H1 (cell line): ENCODE measurements at regions not wholly inside any gene's neighbourhood (a gene's known extent, or its start where the extent isn't known, plus 50 kb on each side); places are given as distances from the start of the nearest gene placed in this dataset.

ENCODE experiments used
- CTCF ChIA-PET: fragments of 300-600 bp; sonication (Branson Sonifier 250); formaldehyde crosslinking; loops from one replicate; lab custom pipeline; 2021; ENCODE audit not compliant: partially characterized antibody; lab: Charles Lee
- POLR2A ChIA-PET: fragments of 300-600 bp; sonication (Branson Sonifier 250); formaldehyde crosslinking; loops from one replicate; lab custom pipeline; 2021; ENCODE audit warnings: inconsistent platforms; ENCODE audit not compliant: partially characterized antibody; lab: Charles Lee
- DNase-seq, 2 experiments: peaks; one replicate each; pipeline versions ENCODE4 v3.0.0 to v3.0.0-alpha.2; 2010 to 2022; ENCODE audit warnings: low spot score in 2 of 2, low read depth in 1 of 2, mixed read lengths in 1 of 2
- FAIRE-seq: peaks from 2 replicates; lab custom pipeline; 2011; peaks lifted over from hg19 to GRCh38; lab: Jason Lieb, UNC
- H2AFZ ChIP-seq: 2 replicates; pipeline ENCODE4 v1.8.1; 2012; ENCODE audit warnings: low read length, inconsistent platforms
- H2AK5ac ChIP-seq: 2 replicates; pipeline ENCODE4 v1.6.1; 2013; ENCODE audit warnings: low read depth, low read length
- H2BK120ac ChIP-seq: replicated peaks from 2 replicates; pipeline ENCODE3; 2013; ENCODE audit warnings: low read depth, low read length, inconsistent platforms
- H2BK12ac ChIP-seq: 2 replicates; pipeline ENCODE4 v1.6.1; 2013; ENCODE audit warnings: low read depth, low read length
- H2BK15ac ChIP-seq: 2 replicates; pipeline ENCODE4 v1.6.1; 2013; ENCODE audit warnings: low read length
- H2BK20ac ChIP-seq: 2 replicates; pipeline ENCODE4 v1.6.1; 2013; ENCODE audit warnings: low read length
- H2BK5ac ChIP-seq: 2 replicates; pipeline ENCODE4 v1.6.1; 2013; ENCODE audit warnings: low read depth, low read length
- H3K14ac ChIP-seq: 2 replicates; pipeline ENCODE4 v1.6.1; 2013; ENCODE audit warnings: inconsistent platforms; ENCODE audit not compliant: insufficient read length
- H3K18ac ChIP-seq: 2 replicates; pipeline ENCODE4 v1.6.1; 2013; ENCODE audit warnings: low read length; ENCODE audit errors: extremely low read depth
- H3K23ac ChIP-seq: 2 replicates; pipeline ENCODE4 v1.6.1; 2013; ENCODE audit warnings: inconsistent platforms; ENCODE audit not compliant: insufficient read length
- H3K23me2 ChIP-seq: 2 replicates; pipeline ENCODE4 v1.6.1; 2013; ENCODE audit warnings: low read depth, low read length
- H3K27ac ChIP-seq: 2 replicates; pipeline ENCODE4 v1.6.1; 2011; ENCODE audit warnings: low read depth, low read length, inconsistent platforms
- H3K27me3 ChIP-seq, 4 experiments: replicated peaks in 1 of 4; 1 replicate in 1 of 4; 2 replicates in 3 of 4; pipeline versions ENCODE4 v1.6.1 to v1.8.1; 2011 to 2013; ENCODE audit warnings: low read length in 3 of 4, mild to moderate bottlenecking in 3 of 4, inconsistent platforms in 2 of 4, mixed read lengths in 2 of 4, moderate library complexity in 1 of 4; ENCODE audit not compliant: control insufficient read depth in 3 of 4, insufficient read depth in 3 of 4; ENCODE audit errors: extremely low read depth in 1 of 4
- H3K36me3 ChIP-seq, 4 experiments: 2 replicates each; pipeline versions ENCODE4 v1.6.1 to v1.8.1; 2011 to 2013; ENCODE audit warnings: mild to moderate bottlenecking in 4 of 4, low read length in 3 of 4, moderate library complexity in 2 of 4, control low read depth in 1 of 4, inconsistent platforms in 1 of 4; ENCODE audit not compliant: insufficient read depth in 4 of 4, control insufficient read depth in 2 of 4
- H3K4ac ChIP-seq: replicated peaks from 2 replicates; pipeline ENCODE3; 2013; ENCODE audit warnings: low read length, low read depth, mixed read lengths, inconsistent platforms; ENCODE audit not compliant: insufficient read length
- H3K4me1 ChIP-seq, 4 experiments: replicated peaks in 1 of 4; 1 replicate in 1 of 4; 2 replicates in 3 of 4; pipeline versions ENCODE4 v1.6.1 to v1.8.1; 2011 to 2013; ENCODE audit warnings: low read length in 3 of 4, inconsistent platforms in 2 of 4, mixed read lengths in 1 of 4; ENCODE audit not compliant: insufficient read depth in 4 of 4, control insufficient read depth in 3 of 4
- H3K4me2 ChIP-seq, 2 experiments: 2 replicates each; pipeline versions ENCODE4 v1.6.1 to v1.8.1; 2011 to 2013; ENCODE audit warnings: low read depth in 2 of 2, low read length in 2 of 2, control low read depth in 1 of 2, inconsistent platforms in 1 of 2, mild to moderate bottlenecking in 1 of 2; ENCODE audit not compliant: insufficient read depth in 1 of 2
- H3K4me3 ChIP-seq, 4 experiments: fragments of 200-600, 300-600 bp in 1 of 4; sonication (generic), shearing (Covaris generic), sonication (Bioruptor Twin) in 1 of 4; 2 replicates each; pipeline versions ENCODE4 v1.5.1 to v1.8.1; 2011 to 2016; ENCODE audit warnings: low read length in 4 of 4, low read depth in 3 of 4, control low read depth in 2 of 4, inconsistent platforms in 2 of 4, mild to moderate bottlenecking in 2 of 4, mixed read lengths in 1 of 4, moderate library complexity in 1 of 4; ENCODE audit not compliant: insufficient read depth in 2 of 4; ENCODE audit errors: extremely low read depth in 1 of 4
- H3K56ac ChIP-seq: replicated peaks from 2 replicates; pipeline ENCODE3; 2013; ENCODE audit warnings: low read depth, mild to moderate bottlenecking, mixed read lengths, low read length, inconsistent platforms; ENCODE audit not compliant: insufficient read length
- H3K79me1 ChIP-seq: 2 replicates; pipeline ENCODE4 v1.6.1; 2013; ENCODE audit warnings: low read depth, low read length, control low read depth
- H3K79me2 ChIP-seq, 2 experiments: 2 replicates each; pipeline versions ENCODE4 v1.6.1 to v1.8.1; 2012 to 2013; ENCODE audit warnings: low read length in 2 of 2, mild to moderate bottlenecking in 2 of 2, inconsistent platforms in 1 of 2; ENCODE audit not compliant: insufficient read depth in 2 of 2, control insufficient read depth in 1 of 2
- H3K9ac ChIP-seq, 4 experiments: replicated peaks in 1 of 4; 1 replicate in 1 of 4; 2 replicates in 3 of 4; pipeline versions ENCODE4 v1.6.1 to v1.8.1; 2011 to 2013; ENCODE audit warnings: low read depth in 3 of 4, low read length in 3 of 4, control low read depth in 2 of 4, mild to moderate bottlenecking in 2 of 4, moderate library complexity in 2 of 4, inconsistent platforms in 1 of 4; ENCODE audit errors: extremely low read depth in 1 of 4
- H3K9me3 ChIP-seq, 2 experiments: 2 replicates each; pipeline versions ENCODE4 v1.6.1 to v1.8.1; 2012 to 2013; ENCODE audit warnings: mild to moderate bottlenecking in 2 of 2, moderate library complexity in 2 of 2, control low read depth in 1 of 2, inconsistent platforms in 1 of 2, low read depth in 1 of 2, low read length in 1 of 2, mixed read lengths in 1 of 2; ENCODE audit not compliant: insufficient read depth in 2 of 2
- H4K20me1 ChIP-seq, 2 experiments: replicated peaks in 1 of 2; 2 replicates each; pipeline versions ENCODE3 to v1.8.1; 2011 to 2013; ENCODE audit warnings: inconsistent platforms in 2 of 2, low read length in 2 of 2, mild to moderate bottlenecking in 1 of 2; ENCODE audit not compliant: insufficient read depth in 2 of 2, control insufficient read depth in 1 of 2
- H4K5ac ChIP-seq: 2 replicates; pipeline ENCODE4 v1.6.1; 2013; ENCODE audit warnings: low read length, low read depth, mixed read lengths, inconsistent platforms; ENCODE audit not compliant: insufficient read length
- H4K8ac ChIP-seq: 2 replicates; pipeline ENCODE4 v1.8.0; 2013; ENCODE audit warnings: mild to moderate bottlenecking, moderate library complexity, low read length, inconsistent platforms; ENCODE audit not compliant: insufficient read depth; ENCODE audit errors: extremely low read depth
- H4K91ac ChIP-seq: replicated peaks from 2 replicates; pipeline ENCODE3; 2013; ENCODE audit warnings: low read length, mixed read lengths, inconsistent platforms; ENCODE audit not compliant: insufficient read length
- E2F6 ChIP-seq: IDR thresholded peaks from 2 replicates; pipeline ENCODE4 v1.6.1; 2012; ENCODE audit warnings: inconsistent platforms
- EGR1 ChIP-seq: IDR thresholded peaks from 2 replicates; pipeline ENCODE4 v1.6.1; 2011; ENCODE audit warnings: low read depth, low read length, borderline replicate concordance
- FOSL1 ChIP-seq: IDR thresholded peaks from 2 replicates; pipeline ENCODE4 v1.6.1; 2011; ENCODE audit warnings: mild to moderate bottlenecking, low read depth, low read length, moderate library complexity; ENCODE audit not compliant: insufficient read depth
- HDAC2 ChIP-seq, 2 experiments: fragments of 300-600 bp in 1 of 2; sonication (generic) in 1 of 2; IDR thresholded peaks; 2 replicates each; pipeline ENCODE4 v1.6.1; 2011 to 2012; ENCODE audit warnings: low read depth in 2 of 2, low read length in 2 of 2, mild to moderate bottlenecking in 2 of 2, moderate library complexity in 2 of 2, borderline replicate concordance in 1 of 2, inconsistent platforms in 1 of 2
- JUND ChIP-seq: IDR thresholded peaks from 2 replicates; pipeline ENCODE4 v1.6.1; 2011; ENCODE audit warnings: mild to moderate bottlenecking, improper control_type of control experiment, low read length
- KDM4A ChIP-seq: IDR thresholded peaks from one replicate; pipeline ENCODE4 v1.7.1; 2012; ENCODE audit warnings: low read depth, mild to moderate bottlenecking, moderate library complexity, low read length, inconsistent platforms; ENCODE audit not compliant: severe bottlenecking
- MAFK ChIP-seq: IDR thresholded peaks from 2 replicates; pipeline ENCODE4 v1.6.1; 2012; ENCODE audit warnings: low read depth, mild to moderate bottlenecking, improper control_type of control experiment, low read length
- RAD21 ChIP-seq, 2 experiments: IDR thresholded peaks in 1 of 2; conservative IDR thresholded peaks in 1 of 2; 2 replicates each; pipeline ENCODE4 v1.6.1; 2011; ENCODE audit warnings: low read depth in 2 of 2, low read length in 2 of 2, improper control_type of control experiment in 1 of 2, inconsistent platforms in 1 of 2, mild to moderate bottlenecking in 1 of 2, moderate library complexity in 1 of 2
- SP1 ChIP-seq: IDR thresholded peaks from 2 replicates; pipeline ENCODE4 v1.6.1; 2011; ENCODE audit warnings: low read depth, low read length
- SRF ChIP-seq: IDR thresholded peaks from 2 replicates; pipeline ENCODE4 v1.6.1; 2011; ENCODE audit warnings: mild to moderate bottlenecking, low read depth, low read length, moderate library complexity
- TBP ChIP-seq: IDR thresholded peaks from 2 replicates; pipeline ENCODE4 v1.6.1; 2011; ENCODE audit warnings: low read depth, low read length, improper control_type of control experiment
- YY1 ChIP-seq: IDR thresholded peaks from 2 replicates; pipeline ENCODE4 v1.6.1; 2011; ENCODE audit warnings: low read depth, mild to moderate bottlenecking, low read length
- ZNF274 ChIP-seq: IDR thresholded peaks from 2 replicates; pipeline ENCODE4 v1.7.0; 2012; ENCODE audit warnings: low read length, borderline replicate concordance; ENCODE audit errors: extremely low read depth

- no peak overlapping the region for H3K4me3 ChIP-seq
- peak overlapping the region; percentile 24; the same call in 1 of the 2 replicates for H2BK5ac ChIP-seq
- peak in 1 of 2 experiments; percentile 37 for DNase-seq
- no peak overlapping the region for H3K23ac ChIP-seq
- H3K18ac ChIP-seq, result no peak overlapping the region
- no peak overlapping the region for H2BK15ac ChIP-seq
- peak overlapping the region; percentile 83 for H2BK120ac ChIP-seq
- peak overlapping the region; percentile 60; the same call in 1 of the 2 replicates for H2BK12ac ChIP-seq
- no peak overlapping the region for H4K5ac ChIP-seq
- no peaks in the 10 kb centered on the region for H3K23me2 ChIP-seq
- no peaks in the 10 kb centered on the region; a peak in 1 of 4 replicates for H3K9me3 ChIP-seq
- no peaks in the 10 kb centered on the region for H3K27me3 ChIP-seq
- H3K56ac ChIP-seq, result no peak overlapping the region
- no peak overlapping the region for H3K14ac ChIP-seq
- H2AFZ ChIP-seq, result peak overlapping the region; percentile 65; the same call in 1 of the 2 replicates
- H4K20me1 ChIP-seq, result no peaks in the 10 kb centered on the region
- 0 out of 2 replicates have a peak overlapping the region, but pooled peaks have one; percentile 53 for H2AK5ac ChIP-seq
- peak overlapping the region; percentile 80; the same call in 1 of the 2 replicates for H2BK20ac ChIP-seq
- FAIRE-seq, result no peak
- H3K4me2 ChIP-seq, result no peak overlapping the region
- H4K91ac ChIP-seq, result no peak overlapping the region
- no peak overlapping the region for H4K8ac ChIP-seq
- TF ChIP-seq YY1 (no peak), SRF (no peak), EGR1 (no peak), FOSL1 (no peak), JUND (no peak), ZNF274 (no peak), RAD21 (IDR thresholded peaks at IDR 0.05 in 1 of 2, conservative IDR thresholded peaks at IDR 0.05 in 1 of 2; ENCODE audit: low read depth in 2 of 2, low read length in 2 of 2) (no peak), KDM4A (no peak), E2F6 (no peak), SP1 (no peak), HDAC2 (IDR thresholded peaks at IDR 0.05; ENCODE audit: borderline replicate concordance in 1 of 2, low read depth in 2 of 2, low read length in 2 of 2) (no peak), TBP (no peak), MAFK (no peak)
- peaks cover 2 to 13% (median 4%) of the 10 kb centered on the region in 4 experiments; a peak in 5 of 7 replicates for H3K4me1 ChIP-seq
- H3K27ac ChIP-seq, result no peak overlapping the region
- H3K79me1 ChIP-seq, result no peaks in the 10 kb centered on the region
- POLR2A ChIA-PET, result no interaction called here
- H3K79me2 ChIP-seq, result no peaks in the 10 kb centered on the region
- H3K4ac ChIP-seq, result no peak overlapping the region
- CTCF ChIA-PET, result interaction anchor here (1.1 kb wide), 1 partner anchor 102 kb away, joined by 3 read pairs; no protein-coding TSS in a partner anchor
- H3K9ac ChIP-seq, result no peak overlapping the region
- H3K36me3 ChIP-seq, result no peaks in the 10 kb centered on the region
Observed at GRCh38 chr19:20252613-20253012, 85.6 kb downstream of the ZNF486 start.
